Activated T-cell treated with anti-CD3 and anti-CD28 coated beads for 24 hours (primary cell): ENCODE measurements at regions not wholly inside any gene's neighbourhood (a gene's known extent, or its start where the extent isn't known, plus 50 kb on each side); places are given as distances from the start of the nearest gene placed in this dataset.
"Not testable (repeated sequence)": the region's sequence is repeated elsewhere in the genome, so short reads cannot be mapped to it uniquely, and the experiment has no call there.

ENCODE experiments used
- DNase-seq: peaks from one replicate; pipeline ENCODE4 v3.0.0-alpha.2; 2020; ENCODE audit warnings: low read depth

- not testable (repeated sequence) for DNase-seq
Observed at GRCh38 chr4:123537906-123538402, 141.4 kb downstream of the SPRY1 start.

DNA sequence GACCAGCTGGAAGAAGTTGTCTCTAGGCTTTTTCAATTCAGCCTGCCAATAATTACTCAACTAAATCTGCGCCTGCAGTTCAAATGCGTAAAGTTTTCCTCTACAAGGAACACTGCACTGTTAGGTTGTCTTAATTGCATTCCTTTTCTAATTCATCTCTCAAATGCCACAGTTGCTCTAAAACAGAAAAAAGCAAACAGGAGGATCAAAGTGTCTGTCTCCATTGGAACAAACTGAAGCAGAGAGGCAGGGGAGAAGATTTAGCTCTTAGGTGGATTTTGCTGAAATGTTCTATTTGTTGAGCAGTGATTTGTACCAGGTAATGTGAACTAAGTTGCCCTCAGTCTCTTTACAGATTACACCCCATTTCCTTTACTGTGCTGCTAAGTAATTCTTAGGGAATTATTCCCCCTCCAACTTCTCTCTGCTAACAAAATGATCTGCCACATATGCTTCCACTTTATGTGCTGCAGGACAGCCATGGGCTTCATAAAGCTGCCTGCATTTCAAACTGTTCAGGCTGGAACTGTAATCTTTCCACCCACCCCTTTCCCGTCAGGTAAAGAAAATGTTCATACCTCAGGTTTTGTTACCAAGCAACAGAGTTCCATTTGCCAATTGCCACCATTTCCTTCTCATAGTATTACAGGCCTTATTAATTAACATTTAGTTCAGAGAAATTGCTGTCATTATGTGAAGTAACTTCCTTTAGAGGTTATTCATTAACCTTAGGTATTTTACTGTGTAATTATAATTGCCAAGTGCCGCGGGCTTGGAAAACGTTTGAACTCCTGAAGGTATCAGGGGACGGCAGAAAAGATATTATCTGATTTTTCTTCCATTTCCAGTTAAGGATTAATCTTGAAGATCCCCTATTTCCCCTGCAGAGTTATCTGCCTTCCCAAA lies 149.3 kb downstream of the SPRY1 start:
- no peak for DNase-seq

DNA sequence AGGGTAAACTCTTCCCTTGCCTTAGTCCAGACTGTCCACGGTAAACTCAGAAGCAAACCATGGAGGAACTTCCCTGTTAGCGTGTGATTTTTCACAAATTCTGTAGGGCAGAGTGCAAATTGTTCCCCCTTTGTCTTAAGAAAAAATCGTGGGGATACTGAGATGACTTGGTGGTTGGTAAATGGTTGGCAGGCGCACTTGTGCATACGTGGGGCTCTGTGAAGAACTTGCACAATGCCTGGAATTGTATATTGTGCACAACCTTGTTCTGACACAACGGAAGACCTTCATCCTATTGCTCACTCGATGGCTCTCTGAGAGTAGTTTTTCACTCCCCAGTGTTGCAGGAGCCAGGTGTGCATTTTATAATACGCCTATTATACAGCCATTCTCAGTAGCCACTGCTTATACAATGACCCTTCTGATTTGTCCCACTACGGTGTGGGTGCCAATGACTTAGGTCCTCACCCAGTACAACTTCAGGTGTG lies 150.0 kb downstream of the SPRY1 start:
- no peak for DNase-seq

- no peak for DNase-seq
Observed at GRCh38 chr4:123547216-123548165, 150.9 kb downstream of the SPRY1 start.

DNA sequence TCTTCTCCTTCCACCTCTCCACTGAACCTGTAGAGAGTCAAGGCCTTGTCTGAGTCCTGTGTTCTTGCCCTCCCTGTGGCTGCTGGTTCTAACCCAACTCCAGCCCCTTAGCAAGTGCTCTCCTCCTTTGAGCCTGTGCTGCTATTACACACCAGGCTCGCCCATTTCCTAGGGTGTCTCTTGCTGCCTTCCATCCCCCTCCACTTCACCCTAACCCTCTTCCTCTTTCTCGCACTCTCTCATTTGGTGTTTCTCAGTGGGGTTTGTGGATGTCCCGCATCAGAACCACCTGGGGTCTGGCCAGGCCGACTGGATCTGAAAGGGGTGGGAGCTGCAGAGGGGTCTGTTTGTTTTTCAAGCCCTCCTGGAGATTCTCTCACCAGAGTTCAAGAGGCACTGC lies 156.7 kb downstream of the SPRY1 start:
- DNase-seq, result no peak

- DNase-seq, result no peak
Observed at GRCh38 chr4:123553733-123554637, 157.4 kb downstream of the SPRY1 start.

GRCh38 chr4:123554801-123555232 lies 158.2 kb downstream of the SPRY1 start:
- DNase-seq, result no peak

DNA sequence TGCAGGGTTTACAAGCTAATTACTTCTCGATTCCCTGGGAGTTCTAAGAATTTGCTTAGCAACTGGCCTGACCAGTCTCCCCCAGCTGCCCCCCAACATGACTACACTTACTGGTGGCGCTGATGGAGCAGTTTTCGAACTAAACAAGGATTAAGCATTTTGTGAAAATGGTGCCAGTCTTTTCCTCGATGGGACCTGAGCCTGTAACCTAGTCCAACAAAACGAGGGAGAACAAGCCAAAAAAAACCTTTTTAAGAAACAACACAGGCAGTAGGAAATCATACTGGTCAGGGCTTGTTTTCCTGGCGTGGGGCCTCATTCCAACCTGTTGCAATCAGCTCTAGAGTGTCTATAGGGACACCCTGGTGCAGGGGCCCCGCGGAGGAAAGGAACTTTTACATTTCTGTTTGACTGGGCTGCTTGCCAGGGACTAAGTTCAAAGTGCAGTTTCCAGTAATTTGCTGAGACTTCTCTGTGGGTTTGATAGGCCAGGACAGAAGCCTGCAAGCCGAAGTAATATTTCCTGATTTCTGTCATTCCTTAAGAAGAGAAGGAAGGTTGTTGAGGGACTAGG lies 158.7 kb downstream of the SPRY1 start:
- DNase-seq, result no peak

- DNase-seq, result no peak
Observed at GRCh38 chr4:123555807-123556273, 159.2 kb downstream of the SPRY1 start.

DNA sequence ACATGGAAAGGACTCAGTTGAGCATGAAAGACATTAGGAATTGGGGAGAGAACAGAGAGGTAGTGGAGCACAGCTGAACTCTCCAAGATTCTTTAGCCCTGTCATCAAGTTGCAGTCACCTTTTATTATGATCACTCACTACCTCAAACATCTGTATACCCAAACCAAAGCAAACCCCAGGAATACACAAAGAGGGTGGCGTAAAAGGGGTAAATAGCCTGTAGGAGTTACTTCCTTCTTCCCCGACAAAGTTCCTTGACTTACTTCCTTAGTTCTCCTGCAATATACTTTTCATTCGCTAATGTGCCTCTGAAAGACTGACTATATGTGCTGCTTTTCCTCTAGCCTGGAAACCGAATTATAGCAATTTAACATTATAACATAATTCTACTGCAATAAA lies 159.9 kb downstream of the SPRY1 start:
- DNase-seq, result no peak

DNA sequence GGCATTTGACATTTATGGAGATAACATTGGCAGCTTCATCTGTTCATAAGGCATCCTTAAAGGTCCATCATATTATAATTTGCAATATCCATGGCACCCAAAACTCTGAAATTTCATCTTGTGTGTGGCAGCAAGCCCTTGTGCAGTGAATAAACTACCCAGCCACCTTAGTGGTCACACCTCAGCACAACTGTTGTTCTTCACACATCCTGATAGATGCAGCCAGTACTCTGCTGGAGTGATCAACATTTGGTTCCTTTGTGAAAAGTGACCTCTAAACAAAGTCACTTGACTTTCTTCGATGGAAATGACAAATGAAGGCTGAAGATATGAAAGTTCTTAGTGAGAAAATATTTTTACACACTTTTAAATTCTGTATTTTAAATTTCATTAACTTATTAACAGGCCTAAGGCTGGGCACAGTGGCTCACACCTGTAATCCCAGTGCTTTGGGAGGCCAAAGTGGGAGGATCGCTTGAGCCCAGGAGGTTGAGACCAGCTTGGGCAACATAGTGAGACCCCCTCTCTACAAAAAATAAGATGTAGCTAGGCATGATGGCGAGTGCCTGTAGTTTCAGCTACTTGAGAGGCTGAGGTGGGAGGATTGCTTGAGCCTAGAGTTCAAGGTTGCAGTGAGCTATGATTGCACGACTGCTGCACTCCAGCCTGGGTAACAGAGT lies 161.4 kb downstream of the SPRY1 start:
- no peak for DNase-seq

- no peak for DNase-seq
Observed at GRCh38 chr4:123558865-123559264, 162.3 kb downstream of the SPRY1 start.

GRCh38 chr4:123559955-123560871 lies 163.6 kb downstream of the SPRY1 start:
- no peak for DNase-seq

- no peak for DNase-seq
Observed at GRCh38 chr4:123561525-123561924, 164.9 kb downstream of the SPRY1 start.

GRCh38 chr4:123562994-123563750 lies 166.6 kb downstream of the SPRY1 start:
- DNase-seq, result no peak

DNA sequence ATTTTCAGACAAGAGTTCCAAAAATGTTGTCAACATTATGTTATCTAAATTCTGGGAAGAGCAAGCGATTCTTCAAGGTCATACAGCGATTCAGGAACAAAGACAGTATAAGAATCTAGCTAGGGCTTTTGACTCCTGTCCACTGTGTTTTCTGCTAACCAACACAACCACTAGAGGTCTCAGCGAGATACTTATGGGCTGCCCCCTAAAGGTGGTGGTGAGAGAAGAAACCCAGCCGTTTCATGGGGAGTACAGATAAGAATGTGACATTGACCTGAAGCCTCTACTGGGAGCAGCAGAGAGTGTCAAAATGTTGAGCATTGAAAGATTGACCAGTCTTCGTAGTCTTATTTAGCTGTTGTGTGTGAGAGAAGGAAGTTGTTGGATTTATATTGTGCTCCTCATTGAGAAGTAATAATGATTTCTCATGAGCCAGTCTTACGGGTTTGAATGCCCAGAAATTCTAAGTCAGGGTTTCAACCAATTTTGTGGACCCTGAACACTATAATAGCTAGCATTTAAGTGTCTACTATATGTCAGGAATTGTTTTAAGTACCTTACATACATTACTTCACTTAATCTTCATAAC lies 168.3 kb downstream of the SPRY1 start:
- DNase-seq, result peak; percentile 33

DNA sequence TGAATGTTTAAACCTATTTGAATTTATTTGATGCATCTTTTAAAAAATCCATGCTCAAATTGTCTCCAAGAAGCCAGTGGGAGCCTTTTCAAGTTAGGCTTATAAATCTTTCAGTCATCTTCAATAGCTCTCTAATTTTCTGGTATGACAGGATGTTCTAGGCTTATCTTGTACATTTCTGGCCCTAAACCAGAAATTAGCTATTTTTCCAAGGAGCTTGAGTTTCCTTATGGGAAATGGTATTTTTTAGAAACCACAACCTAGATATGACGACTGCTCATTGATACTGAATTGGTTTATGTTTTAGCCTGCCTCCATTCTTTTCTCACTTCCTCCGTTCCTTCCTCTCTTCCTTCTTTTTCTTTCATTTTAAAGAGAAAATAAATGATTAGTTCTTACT lies 172.3 kb downstream of the SPRY1 start:
- DNase-seq, result no peak

GRCh38 chr4:123569541-123569940 lies 172.9 kb downstream of the SPRY1 start:
- DNase-seq, result no peak
